ENCODE measurements at regions not wholly inside any gene's neighbourhood (a gene's known extent, or its start where the extent isn't known, plus 50 kb on each side); places are given as distances from the start of the nearest gene placed in this dataset.

- CTCF ChIA-PET, result no interaction called here
- intact Hi-C loops (cut with micrococcal nuclease), result no loop called here
- no peak overlapping the region for H4K91ac ChIP-seq (ENCODE audit: insufficient read depth, low read depth, low read length)
- H3K56ac ChIP-seq (ENCODE audit: extremely low read depth, insufficient read depth, low read length), result no peak overlapping the region
- H3K27me3 ChIP-seq (ENCODE audit: control insufficient read depth, insufficient read depth, low read length), result no peaks in the 10 kb centered on the region
- no peak overlapping the region for H3K14ac ChIP-seq (replicated peaks; ENCODE audit: low read depth, low read length)
- no peak overlapping the region for H3K4me2 ChIP-seq (ENCODE audit: low read depth, low read length)
- H3K36me3 ChIP-seq (ENCODE audit: control insufficient read depth, insufficient read depth, low read length), result no peaks in the 10 kb centered on the region
- H4K8ac ChIP-seq (ENCODE audit: low read depth in 2 of 2, low read length in 2 of 2), result no peak overlapping the region
- no peaks in the 10 kb centered on the region for H3K4me1 ChIP-seq (ENCODE audit: control insufficient read depth, insufficient read depth, low read length)
- no peak overlapping the region for H2AK5ac ChIP-seq (ENCODE audit: low read depth, low read length)
- no peak overlapping the region for H2BK15ac ChIP-seq (ENCODE audit: low read depth, low read length)
- TF ChIP-seq SMC3 (IDR thresholded peaks at IDR 0.05; ENCODE audit: low read depth, low read length), result no peak
- no peak for TF ChIP-seq CHD1 (IDR thresholded peaks at IDR 0.05; ENCODE audit: low read depth, low read length)
- TF ChIP-seq FOS (IDR thresholded peaks at IDR 0.05; ENCODE audit: low read depth, low read length), result no peak
- TF ChIP-seq CTCF (conservative IDR thresholded peaks at IDR 0.05; ENCODE audit: low read depth, low read length), result no peak
- TF ChIP-seq NFE2L2 (IDR thresholded peaks at IDR 0.05; ENCODE audit: low read depth, low read length), result no peak
- TF ChIP-seq MAFK (IDR thresholded peaks at IDR 0.05; ENCODE audit: low read depth, low read length), result no peak
- TF ChIP-seq MXI1 (IDR thresholded peaks at IDR 0.05; ENCODE audit: borderline replicate concordance, low read depth, low read length), result no peak
- TF ChIP-seq POLR2A (IDR thresholded peaks at IDR 0.05; ENCODE audit: low read depth, low read length), result no peak
- no peak for TF ChIP-seq MAZ (IDR thresholded peaks at IDR 0.05; ENCODE audit: borderline replicate concordance, low read depth, low read length)
- TF ChIP-seq RCOR1 (IDR thresholded peaks at IDR 0.05; ENCODE audit: insufficient replicate concordance, low read length), result no peak
- no peak for TF ChIP-seq USF2 (IDR thresholded peaks at IDR 0.05; ENCODE audit: low read depth, low read length)
- TF ChIP-seq ELK1 (IDR thresholded peaks at IDR 0.05; ENCODE audit: borderline replicate concordance, low read depth, low read length), result no peak
- TF ChIP-seq BHLHE40 (IDR thresholded peaks at IDR 0.05; ENCODE audit: low read depth, low read length), result no peak
- TF ChIP-seq RAD21 (IDR thresholded peaks at IDR 0.05; ENCODE audit: low read length), result no peak
- no peak for TF ChIP-seq CEBPB (IDR thresholded peaks at IDR 0.05; ENCODE audit: low read depth, low read length)
- BruUV-seq (replicated peaks), result no TSS peak
- H2AFZ ChIP-seq (replicated peaks; ENCODE audit: low read length, poor library complexity), result no peak overlapping the region
- WGBS, 2 experiments (ENCODE audit: extremely low coverage in 2 of 2, insufficient read length in 1 of 2), result no CpG with 5 or more reads among the region's 8 CpGs
- H3K9ac ChIP-seq (ENCODE audit: low read depth, low read length), result no peak overlapping the region
- H2BK5ac ChIP-seq (ENCODE audit: low read depth, low read length, poor library complexity, severe bottlenecking), result no peak overlapping the region
- no peak overlapping the region for H4K5ac ChIP-seq (ENCODE audit: low read depth, low read length)
- dilution Hi-C loops (cut with HindIII; ENCODE audit: low sequenced_read_pairs, unreplicated experiment), result no loop called here
- H3K79me1 ChIP-seq (ENCODE audit: low read depth in 1 of 2, low read length in 2 of 2), result no peaks in the 10 kb centered on the region
- H3K9me1 ChIP-seq (ENCODE audit: insufficient read depth, low read length), result no peaks in the 10 kb centered on the region
- H2BK120ac ChIP-seq (ENCODE audit: low read depth, low read length), result no peak overlapping the region
- H4K20me1 ChIP-seq (ENCODE audit: insufficient read depth, low read length), result no peaks in the 10 kb centered on the region
- POLR2A ChIA-PET (ENCODE audit: unreplicated experiment), result no interaction called here
- no peak overlapping the region for H3K27ac ChIP-seq (ENCODE audit: insufficient read depth, low read length)
- H2AK9ac ChIP-seq (replicated peaks; ENCODE audit: low read depth, low read length, poor library complexity), result no peak overlapping the region
- H3K18ac ChIP-seq (ENCODE audit: low read depth, low read length), result no peak overlapping the region
- ATAC-seq (ENCODE audit: low read depth), result no peak
- DNase-seq, result no peak
- no peaks in the 10 kb centered on the region for H3K9me3 ChIP-seq (ENCODE audit: control insufficient read depth, insufficient read depth, low read length)
- in situ Hi-C loops (cut with MboI; ENCODE audit: low sequenced_read_pairs), result loop anchor here (25.0 kb wide), 1 partner anchor 1820 kb away; no protein-coding TSS in a partner anchor
- H3K4ac ChIP-seq (ENCODE audit: low read depth, low read length), result no peak overlapping the region
- no peak overlapping the region for H2BK20ac ChIP-seq (ENCODE audit: low read depth, low read length)
- no peak overlapping the region for H3K23ac ChIP-seq (ENCODE audit: low read depth, low read length)
- H3K4me3 ChIP-seq (ENCODE audit: insufficient read depth, low read depth, low read length), result no peak overlapping the region
Measured at GRCh38 chr7:110432061-110432553, 658.8 kb upstream of the LRRN3 start.
